H1 (cell line): ENCODE measurements at regions not wholly inside any gene's neighbourhood (a gene's known extent, or its start where the extent isn't known, plus 50 kb on each side); places are given as distances from the start of the nearest gene placed in this dataset.

ENCODE experiments used
- CTCF ChIA-PET: fragments of 300-600 bp; sonication (Branson Sonifier 250); formaldehyde crosslinking; loops from one replicate; lab custom pipeline; 2021; ENCODE audit not compliant: partially characterized antibody; lab: Charles Lee
- POLR2A ChIA-PET: fragments of 300-600 bp; sonication (Branson Sonifier 250); formaldehyde crosslinking; loops from one replicate; lab custom pipeline; 2021; ENCODE audit warnings: inconsistent platforms; ENCODE audit not compliant: partially characterized antibody; lab: Charles Lee
- DNase-seq, 2 experiments: peaks; one replicate each; pipeline versions ENCODE4 v3.0.0 to v3.0.0-alpha.2; 2010 to 2022; ENCODE audit warnings: low spot score in 2 of 2, low read depth in 1 of 2, mixed read lengths in 1 of 2
- FAIRE-seq: peaks from 2 replicates; lab custom pipeline; 2011; peaks lifted over from hg19 to GRCh38; lab: Jason Lieb, UNC
- H2AFZ ChIP-seq: 2 replicates; pipeline ENCODE4 v1.8.1; 2012; ENCODE audit warnings: low read length, inconsistent platforms
- H2AK5ac ChIP-seq: 2 replicates; pipeline ENCODE4 v1.6.1; 2013; ENCODE audit warnings: low read depth, low read length
- H2BK120ac ChIP-seq: replicated peaks from 2 replicates; pipeline ENCODE3; 2013; ENCODE audit warnings: low read depth, low read length, inconsistent platforms
- H2BK12ac ChIP-seq: 2 replicates; pipeline ENCODE4 v1.6.1; 2013; ENCODE audit warnings: low read depth, low read length
- H2BK15ac ChIP-seq: 2 replicates; pipeline ENCODE4 v1.6.1; 2013; ENCODE audit warnings: low read length
- H2BK20ac ChIP-seq: 2 replicates; pipeline ENCODE4 v1.6.1; 2013; ENCODE audit warnings: low read length
- H2BK5ac ChIP-seq: 2 replicates; pipeline ENCODE4 v1.6.1; 2013; ENCODE audit warnings: low read depth, low read length
- H3K14ac ChIP-seq: 2 replicates; pipeline ENCODE4 v1.6.1; 2013; ENCODE audit warnings: inconsistent platforms; ENCODE audit not compliant: insufficient read length
- H3K18ac ChIP-seq: 2 replicates; pipeline ENCODE4 v1.6.1; 2013; ENCODE audit warnings: low read length; ENCODE audit errors: extremely low read depth
- H3K23ac ChIP-seq: 2 replicates; pipeline ENCODE4 v1.6.1; 2013; ENCODE audit warnings: inconsistent platforms; ENCODE audit not compliant: insufficient read length
- H3K23me2 ChIP-seq: 2 replicates; pipeline ENCODE4 v1.6.1; 2013; ENCODE audit warnings: low read depth, low read length
- H3K27ac ChIP-seq: 2 replicates; pipeline ENCODE4 v1.6.1; 2011; ENCODE audit warnings: low read depth, low read length, inconsistent platforms
- H3K27me3 ChIP-seq, 4 experiments: replicated peaks in 1 of 4; 1 replicate in 1 of 4; 2 replicates in 3 of 4; pipeline versions ENCODE4 v1.6.1 to v1.8.1; 2011 to 2013; ENCODE audit warnings: low read length in 3 of 4, mild to moderate bottlenecking in 3 of 4, inconsistent platforms in 2 of 4, mixed read lengths in 2 of 4, moderate library complexity in 1 of 4; ENCODE audit not compliant: control insufficient read depth in 3 of 4, insufficient read depth in 3 of 4; ENCODE audit errors: extremely low read depth in 1 of 4
- H3K36me3 ChIP-seq, 4 experiments: 2 replicates each; pipeline versions ENCODE4 v1.6.1 to v1.8.1; 2011 to 2013; ENCODE audit warnings: mild to moderate bottlenecking in 4 of 4, low read length in 3 of 4, moderate library complexity in 2 of 4, control low read depth in 1 of 4, inconsistent platforms in 1 of 4; ENCODE audit not compliant: insufficient read depth in 4 of 4, control insufficient read depth in 2 of 4
- H3K4ac ChIP-seq: replicated peaks from 2 replicates; pipeline ENCODE3; 2013; ENCODE audit warnings: low read length, low read depth, mixed read lengths, inconsistent platforms; ENCODE audit not compliant: insufficient read length
- H3K4me1 ChIP-seq, 4 experiments: replicated peaks in 1 of 4; 1 replicate in 1 of 4; 2 replicates in 3 of 4; pipeline versions ENCODE4 v1.6.1 to v1.8.1; 2011 to 2013; ENCODE audit warnings: low read length in 3 of 4, inconsistent platforms in 2 of 4, mixed read lengths in 1 of 4; ENCODE audit not compliant: insufficient read depth in 4 of 4, control insufficient read depth in 3 of 4
- H3K4me2 ChIP-seq, 2 experiments: 2 replicates each; pipeline versions ENCODE4 v1.6.1 to v1.8.1; 2011 to 2013; ENCODE audit warnings: low read depth in 2 of 2, low read length in 2 of 2, control low read depth in 1 of 2, inconsistent platforms in 1 of 2, mild to moderate bottlenecking in 1 of 2; ENCODE audit not compliant: insufficient read depth in 1 of 2
- H3K4me3 ChIP-seq, 4 experiments: fragments of 200-600, 300-600 bp in 1 of 4; sonication (generic), shearing (Covaris generic), sonication (Bioruptor Twin) in 1 of 4; 2 replicates each; pipeline versions ENCODE4 v1.5.1 to v1.8.1; 2011 to 2016; ENCODE audit warnings: low read length in 4 of 4, low read depth in 3 of 4, control low read depth in 2 of 4, inconsistent platforms in 2 of 4, mild to moderate bottlenecking in 2 of 4, mixed read lengths in 1 of 4, moderate library complexity in 1 of 4; ENCODE audit not compliant: insufficient read depth in 2 of 4; ENCODE audit errors: extremely low read depth in 1 of 4
- H3K56ac ChIP-seq: replicated peaks from 2 replicates; pipeline ENCODE3; 2013; ENCODE audit warnings: low read depth, mild to moderate bottlenecking, mixed read lengths, low read length, inconsistent platforms; ENCODE audit not compliant: insufficient read length
- H3K79me1 ChIP-seq: 2 replicates; pipeline ENCODE4 v1.6.1; 2013; ENCODE audit warnings: low read depth, low read length, control low read depth
- H3K79me2 ChIP-seq, 2 experiments: 2 replicates each; pipeline versions ENCODE4 v1.6.1 to v1.8.1; 2012 to 2013; ENCODE audit warnings: low read length in 2 of 2, mild to moderate bottlenecking in 2 of 2, inconsistent platforms in 1 of 2; ENCODE audit not compliant: insufficient read depth in 2 of 2, control insufficient read depth in 1 of 2
- H3K9ac ChIP-seq, 4 experiments: replicated peaks in 1 of 4; 1 replicate in 1 of 4; 2 replicates in 3 of 4; pipeline versions ENCODE4 v1.6.1 to v1.8.1; 2011 to 2013; ENCODE audit warnings: low read depth in 3 of 4, low read length in 3 of 4, control low read depth in 2 of 4, mild to moderate bottlenecking in 2 of 4, moderate library complexity in 2 of 4, inconsistent platforms in 1 of 4; ENCODE audit errors: extremely low read depth in 1 of 4
- H3K9me3 ChIP-seq, 2 experiments: 2 replicates each; pipeline versions ENCODE4 v1.6.1 to v1.8.1; 2012 to 2013; ENCODE audit warnings: mild to moderate bottlenecking in 2 of 2, moderate library complexity in 2 of 2, control low read depth in 1 of 2, inconsistent platforms in 1 of 2, low read depth in 1 of 2, low read length in 1 of 2, mixed read lengths in 1 of 2; ENCODE audit not compliant: insufficient read depth in 2 of 2
- H4K20me1 ChIP-seq, 2 experiments: replicated peaks in 1 of 2; 2 replicates each; pipeline versions ENCODE3 to v1.8.1; 2011 to 2013; ENCODE audit warnings: inconsistent platforms in 2 of 2, low read length in 2 of 2, mild to moderate bottlenecking in 1 of 2; ENCODE audit not compliant: insufficient read depth in 2 of 2, control insufficient read depth in 1 of 2
- H4K5ac ChIP-seq: 2 replicates; pipeline ENCODE4 v1.6.1; 2013; ENCODE audit warnings: low read length, low read depth, mixed read lengths, inconsistent platforms; ENCODE audit not compliant: insufficient read length
- H4K8ac ChIP-seq: 2 replicates; pipeline ENCODE4 v1.8.0; 2013; ENCODE audit warnings: mild to moderate bottlenecking, moderate library complexity, low read length, inconsistent platforms; ENCODE audit not compliant: insufficient read depth; ENCODE audit errors: extremely low read depth
- H4K91ac ChIP-seq: replicated peaks from 2 replicates; pipeline ENCODE3; 2013; ENCODE audit warnings: low read length, mixed read lengths, inconsistent platforms; ENCODE audit not compliant: insufficient read length
- RFX5 ChIP-seq: IDR thresholded peaks from 2 replicates; pipeline ENCODE4 v1.6.1; 2011; ENCODE audit warnings: low read depth, low read length, improper control_type of control experiment, borderline replicate concordance
- WGBS, 2 experiments: shearing (Covaris generic) in 1 of 2; methylation state at CpG; one replicate each; pipeline versions ENCODE4 v1.1.6 to v1.1.7; 2013 to 2015; ENCODE audit warnings: low lambda C conversion rate in 2 of 2, mixed read lengths in 2 of 2, inconsistent platforms in 1 of 2, low coverage in 1 of 2, missing lambda C conversion rate in 1 of 2; ENCODE audit not compliant: insufficient replicate concordance in 2 of 2, insufficient coverage in 1 of 2, insufficient read length in 1 of 2; ENCODE audit errors: extremely low coverage in 1 of 2, missing lambda C conversion rate in 1 of 2; 5-methylcytosine and 5-hydroxymethylcytosine counted together

DNA sequence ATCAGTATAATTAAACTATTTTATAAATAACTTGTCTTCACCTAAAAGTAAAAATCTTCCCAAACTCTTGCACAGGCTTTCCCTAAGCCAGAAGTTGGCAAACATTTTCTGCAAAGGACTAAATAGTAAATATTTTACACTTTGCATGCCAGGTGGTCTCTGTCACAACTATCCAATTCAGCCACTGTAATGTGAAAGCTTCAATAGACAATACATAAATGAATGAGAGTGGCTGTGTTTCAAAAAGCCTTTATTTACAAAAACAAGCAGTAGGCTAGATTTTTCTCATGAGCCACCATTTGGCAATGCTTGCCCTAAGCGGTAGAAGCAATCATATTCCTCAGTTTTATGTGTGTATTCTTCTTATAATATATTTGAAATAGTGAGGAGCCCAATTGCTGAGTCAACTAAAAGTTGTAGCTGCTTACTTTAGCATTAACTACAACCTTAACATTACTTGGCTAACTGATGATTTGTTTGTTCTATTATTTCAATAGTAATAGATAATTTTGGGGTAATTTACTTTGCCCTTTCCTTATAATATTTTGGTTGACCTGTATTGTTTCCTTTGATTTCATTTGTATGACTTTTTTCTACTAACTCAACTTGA lies 236.0 kb upstream of the SYT1 start:
- Histone ChIP-seq H3K79me1 (no peaks in the 10 kb centered on the region), H3K23me2 (no peaks in the 10 kb centered on the region), H3K4me2 (no peak overlapping the region), H4K20me1 (no peaks in the 10 kb centered on the region), H2AK5ac (no peak overlapping the region), H3K4ac (no peak overlapping the region), H2BK12ac (no peak overlapping the region), H2BK20ac (no peak overlapping the region), H3K27me3 (no peaks in the 10 kb centered on the region), H3K79me2 (no peaks in the 10 kb centered on the region), H2BK15ac (no peak overlapping the region), H4K8ac (no peak overlapping the region), H2BK5ac (no peak overlapping the region), H3K18ac (no peak overlapping the region), H4K91ac (no peak overlapping the region), H3K27ac (no peak overlapping the region), H3K9ac (no peak overlapping the region), H3K4me3 (no peak overlapping the region), H2AFZ (no peak overlapping the region), H3K56ac (no peak overlapping the region), H3K36me3 (peaks cover 0 to 3% (median 0%) of the 10 kb centered on the region in 4 experiments; a peak in 1 of 8 replicates), H3K9me3 (peaks cover 0 to 3% of the 10 kb centered on the region in 2 experiments; a peak in 1 of 4 replicates), H3K23ac (no peak overlapping the region), H3K14ac (no peak overlapping the region), H3K4me1 (no peaks in the 10 kb centered on the region), H4K5ac (no peak overlapping the region), H2BK120ac (no peak overlapping the region)
- TF ChIP-seq RFX5: no peak
- FAIRE-seq: no peak
- DNase-seq: no peak
- CTCF ChIA-PET: interaction anchor here (0.6 to 1.0 kb wide), 2 partner anchors 700 to 956 kb away, joined by 3 read pairs; no protein-coding TSS in a partner anchor
- 90% methylated on average over 1 of the region's 1 CpG; no CpG with 5 or more reads in 1 of the 2 experiments for WGBS, 2 experiments
- POLR2A ChIA-PET: no interaction called here
